MG63 (cell line): ENCODE measurements at regions not wholly inside any gene's neighbourhood (a gene's known extent, or its start where the extent isn't known, plus 50 kb on each side); places are given as distances from the start of the nearest gene placed in this dataset.

Source experiments
- DNase-seq: peaks from one replicate; pipeline ENCODE4 v3.0.0-alpha.2; 2020
- H3K27me3 ChIP-seq: fragments of 250-450 bp; sonication (Bioruptor Pico); 2 replicates; pipeline ENCODE4 v1.5.1; 2020; ENCODE audit warnings: mild to moderate bottlenecking, moderate library complexity
- H3K36me3 ChIP-seq: fragments of 250-450 bp; sonication (Bioruptor Pico); 2 replicates; pipeline ENCODE4 v1.5.1; 2020; ENCODE audit warnings: mild to moderate bottlenecking, moderate library complexity
- H3K4me3 ChIP-seq: fragments of 250-450 bp; sonication (Bioruptor Pico); 2 replicates; pipeline ENCODE4 v1.5.1; 2020; ENCODE audit warnings: mild to moderate bottlenecking, moderate library complexity
- H3K9me3 ChIP-seq: fragments of 250-450 bp; sonication (Bioruptor Pico); 2 replicates; pipeline ENCODE4 v1.5.1; 2020; ENCODE audit warnings: mild to moderate bottlenecking, moderate library complexity

DNA sequence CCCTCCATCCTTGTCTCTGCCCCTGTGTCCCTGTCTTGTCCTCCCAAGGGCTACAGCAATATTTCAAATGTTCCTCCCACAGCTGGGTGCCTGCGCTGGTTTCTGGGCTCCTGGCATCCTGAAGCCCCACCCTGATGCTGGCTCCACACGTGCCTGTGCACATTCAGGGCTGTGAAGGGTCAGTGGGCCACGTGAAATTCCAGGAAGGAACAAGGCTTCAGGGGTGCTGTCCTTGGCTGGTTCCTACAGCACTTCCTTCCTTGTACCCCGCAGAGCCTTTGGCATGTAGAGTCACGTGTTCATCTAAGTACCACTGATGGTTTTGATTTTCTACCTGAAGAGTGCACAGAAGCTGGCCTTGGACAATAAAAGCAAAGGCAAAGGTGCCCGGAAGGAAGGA, 57.7 kb upstream of the NLK start:
- Histone ChIP-seq H3K9me3 (no peaks in the 10 kb centered on the region), H3K36me3 (no peaks in the 10 kb centered on the region), H3K27me3 (no peaks in the 10 kb centered on the region), H3K4me3 (no peak overlapping the region)
- DNase-seq = no peak

DNA sequence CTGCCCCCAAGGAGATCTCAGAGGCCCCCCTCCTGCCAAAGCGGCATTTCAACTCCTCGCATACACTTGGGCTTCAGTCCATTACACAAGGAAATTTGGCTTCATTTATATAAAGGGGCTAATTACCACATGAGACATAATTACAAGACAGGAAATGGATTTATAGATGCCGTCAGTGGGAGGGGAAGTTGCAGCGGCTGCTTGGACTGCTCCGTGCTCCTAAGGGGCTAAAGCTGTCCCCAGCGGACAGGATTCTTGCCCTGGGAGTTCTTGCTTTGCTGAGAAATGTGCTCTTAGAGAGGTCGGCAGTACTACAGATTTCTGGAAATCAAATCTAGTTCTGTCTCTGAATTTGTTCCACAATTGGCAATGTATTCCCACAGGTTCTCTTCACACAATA, 57.2 kb upstream of the NLK start:
- no peak overlapping the region for H3K4me3 ChIP-seq
- H3K9me3 ChIP-seq = peaks cover under 1% of the 10 kb centered on the region; the same call in 1 of the 2 replicates
- DNase-seq = no peak
- no peaks in the 10 kb centered on the region for H3K36me3 ChIP-seq
- H3K27me3 ChIP-seq = no peaks in the 10 kb centered on the region

DNA sequence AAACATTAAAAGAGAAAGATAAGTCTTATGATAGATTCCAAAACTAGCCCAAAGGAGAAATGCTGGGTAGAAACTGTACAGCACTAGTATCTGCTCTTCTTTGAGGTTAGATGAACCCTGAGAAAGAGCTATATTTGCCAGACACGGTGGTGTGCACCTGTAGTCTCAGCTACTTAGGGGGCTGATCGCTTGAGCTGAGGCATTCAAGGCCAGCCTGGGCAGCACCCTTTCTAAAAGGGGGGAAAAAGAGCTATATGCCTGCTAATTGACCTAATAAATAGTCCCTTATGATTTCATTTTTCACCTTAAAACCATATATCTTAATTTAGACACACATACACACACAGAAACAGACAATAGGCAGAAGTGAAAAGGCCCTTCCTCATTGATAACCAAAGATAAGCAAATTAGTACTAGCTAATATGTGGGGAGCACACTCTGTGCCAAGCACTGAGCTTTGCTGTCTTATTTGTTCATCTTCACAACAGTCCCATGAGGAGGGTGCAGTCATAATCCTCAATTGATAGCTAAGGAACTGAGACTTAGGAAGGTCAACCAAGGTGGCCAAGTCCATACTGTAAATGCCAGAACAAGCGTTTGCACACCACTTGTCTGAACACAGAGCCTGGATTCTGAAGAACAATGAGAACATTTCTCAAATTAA, 56.6 kb upstream of the NLK start:
- DNase-seq = no peak
- Histone ChIP-seq H3K4me3 (no peak overlapping the region), H3K27me3 (no peaks in the 10 kb centered on the region), H3K9me3 (peaks cover 3% of the 10 kb centered on the region; the same call in 1 of the 2 replicates), H3K36me3 (no peaks in the 10 kb centered on the region)

DNA sequence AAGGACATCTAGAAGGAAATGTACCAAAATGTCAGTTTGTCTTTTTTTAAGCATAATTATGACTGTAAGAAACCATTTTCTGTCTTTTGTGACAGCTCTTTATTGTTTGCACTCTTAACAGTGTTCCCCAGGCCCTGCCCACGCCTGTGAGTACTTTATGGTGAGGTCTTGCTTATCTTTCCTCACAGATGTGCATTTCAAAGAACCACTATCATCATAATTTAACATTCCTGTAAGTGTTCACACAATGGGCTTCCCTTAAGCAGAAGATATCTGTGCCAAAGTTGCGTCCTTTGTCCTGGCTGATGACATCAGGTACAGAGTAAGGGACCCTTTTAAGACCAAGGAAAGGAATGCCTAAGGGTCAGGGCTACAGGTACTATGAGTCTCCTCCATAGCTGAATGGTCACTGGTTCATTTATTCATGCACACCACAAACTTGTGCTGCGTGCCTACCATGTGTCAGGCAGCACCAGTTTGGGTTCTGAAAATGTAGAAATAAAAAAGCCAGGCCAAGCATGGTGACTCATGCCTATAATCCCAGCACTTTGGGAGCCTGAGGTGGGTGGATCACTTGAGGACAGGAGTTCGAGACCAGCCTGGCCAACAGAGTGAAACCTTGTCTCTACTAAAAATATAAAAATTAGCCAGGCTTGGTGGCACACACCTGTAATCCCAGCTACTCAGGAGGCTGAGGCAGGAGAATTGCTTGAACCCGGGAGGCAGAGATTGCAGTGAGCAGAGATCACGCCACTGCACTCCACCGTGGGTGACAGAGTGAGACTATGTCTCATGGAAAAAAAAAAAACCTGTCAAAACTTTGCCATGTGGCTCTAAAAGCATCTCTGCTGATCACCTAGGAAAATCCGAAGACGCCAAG, 55.4 kb upstream of the NLK start:
- H3K4me3 ChIP-seq = no peak overlapping the region
- DNase-seq = no peak
- no peaks in the 10 kb centered on the region for H3K27me3 ChIP-seq
- H3K36me3 ChIP-seq = no peaks in the 10 kb centered on the region
- H3K9me3 ChIP-seq = peaks cover 3% of the 10 kb centered on the region; the same call in 1 of the 2 replicates

DNA sequence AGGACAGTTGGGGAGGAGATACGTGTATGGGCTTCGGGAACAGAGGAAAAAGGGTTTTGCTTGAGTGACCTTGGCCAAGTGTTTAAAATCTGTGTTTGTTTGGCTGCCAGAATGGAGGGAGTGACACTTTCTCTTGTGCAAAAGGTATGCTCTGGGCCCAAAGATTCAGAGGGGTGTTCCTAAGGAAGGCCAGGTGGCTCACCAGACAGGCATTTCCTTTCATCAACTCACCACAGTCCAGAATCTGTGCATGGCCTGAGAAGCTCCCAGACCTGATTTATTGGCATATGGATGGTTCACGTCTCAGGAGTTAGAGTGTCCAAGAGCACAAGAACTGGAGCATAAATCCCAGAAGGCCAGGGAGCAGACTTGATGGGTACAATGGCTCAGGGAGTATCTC, 53.4 kb upstream of the NLK start:
- no peaks in the 10 kb centered on the region for H3K36me3 ChIP-seq
- H3K27me3 ChIP-seq = no peaks in the 10 kb centered on the region
- DNase-seq = no peak
- H3K9me3 ChIP-seq = peaks cover 6% of the 10 kb centered on the region
- no peak overlapping the region for H3K4me3 ChIP-seq

DNA sequence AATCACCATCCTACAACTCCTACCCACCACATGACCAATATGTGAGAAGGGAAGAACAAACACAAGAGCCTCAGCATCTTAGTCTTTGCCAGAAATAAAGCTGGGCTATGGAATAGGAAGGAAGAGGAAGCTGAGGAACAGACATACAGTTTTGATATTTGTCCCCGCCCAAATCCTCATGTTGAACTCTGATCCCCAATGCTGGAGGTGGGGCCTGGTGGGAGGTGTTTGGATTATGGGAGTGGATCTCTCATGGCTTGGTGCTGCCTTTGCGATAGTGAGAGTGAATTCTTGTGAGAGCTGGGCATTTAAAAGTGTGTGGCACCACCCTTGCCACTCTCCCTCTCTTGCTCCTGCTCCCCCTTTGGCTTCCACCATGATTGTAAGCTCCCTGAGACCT, 52.4 kb upstream of the NLK start:
- Histone ChIP-seq H3K9me3 (peaks cover 6% of the 10 kb centered on the region), H3K27me3 (no peaks in the 10 kb centered on the region), H3K4me3 (no peak overlapping the region), H3K36me3 (no peaks in the 10 kb centered on the region)
- no peak for DNase-seq

DNA sequence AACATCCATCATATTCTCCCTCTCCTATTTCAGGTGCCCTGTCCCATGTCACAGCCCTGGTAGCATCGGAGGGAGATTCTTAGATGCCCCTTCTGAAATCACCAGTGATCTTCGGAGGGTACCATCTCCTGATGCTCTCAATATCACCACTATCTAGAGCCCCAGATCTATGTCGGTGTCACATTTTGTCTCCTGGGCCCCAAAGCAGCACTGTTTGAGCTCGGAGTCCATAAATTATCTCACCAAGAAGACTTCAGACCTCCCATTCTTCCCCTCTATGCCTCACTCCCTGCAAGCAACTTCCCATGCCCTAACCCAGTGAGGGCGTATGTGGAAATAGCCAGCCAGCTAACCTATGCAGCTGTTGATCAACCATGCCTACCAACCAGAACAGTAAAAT, 51.5 kb upstream of the NLK start:
- no peaks in the 10 kb centered on the region for H3K27me3 ChIP-seq
- DNase-seq = no peak

DNA sequence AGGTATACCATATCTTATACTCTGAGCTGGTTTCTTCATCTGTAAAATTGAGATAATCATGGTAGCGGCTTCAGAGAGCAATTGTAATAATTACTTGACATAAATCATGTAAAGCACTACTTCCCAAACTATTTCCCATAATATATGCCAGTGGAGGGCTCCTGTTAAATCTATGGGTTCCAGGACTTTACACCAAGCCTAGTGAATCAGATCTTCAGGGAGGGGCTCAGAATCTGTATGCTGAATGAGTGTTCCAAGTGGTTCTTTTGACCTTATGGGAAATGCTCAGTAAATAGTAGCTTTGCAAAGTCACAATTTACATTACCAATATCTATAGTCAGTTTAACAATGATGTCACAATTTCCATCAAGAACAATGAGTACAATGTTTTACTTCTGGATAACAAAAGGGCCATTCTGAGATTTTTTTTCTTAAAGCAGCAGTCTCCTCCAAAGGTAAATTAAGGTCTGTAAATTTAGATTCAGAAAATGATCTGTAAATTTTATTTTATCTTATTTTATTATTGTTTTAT, 50.9 kb upstream of the NLK start:
- DNase-seq = no peak
- H3K27me3 ChIP-seq = no peaks in the 10 kb centered on the region
- H3K9me3 ChIP-seq = peaks cover 6% of the 10 kb centered on the region
- no peaks in the 10 kb centered on the region for H3K36me3 ChIP-seq
- H3K4me3 ChIP-seq = no peak overlapping the region

More for the DNA sequence above, 51.5 kb upstream of the NLK start:
- no peaks in the 10 kb centered on the region for H3K36me3 ChIP-seq
- H3K9me3 ChIP-seq = peaks cover 6% of the 10 kb centered on the region
- no peak overlapping the region for H3K4me3 ChIP-seq
